Tibial nerve (tissue), 4 donors: ENCODE measurements at regions not wholly inside any gene's neighbourhood (a gene's known extent, or its start where the extent isn't known, plus 50 kb on each side); places are given as distances from the start of the nearest gene placed in this dataset.

Source experiments
- DNase-seq, 2 donors: peaks; one replicate each; pipeline ENCODE4 v3.0.0-alpha.2; 2019; ENCODE audit warnings: low spot score in 2 of 2
- H3K27ac ChIP-seq, 4 donors: fragments of 200-600 bp; sonication (generic) in 3 of 4; one replicate each; pipeline ENCODE4 v1.5.1; 2017 to 2019; ENCODE audit warnings: mild to moderate bottlenecking in 1 of 4
- H3K27me3 ChIP-seq, 2 donors: fragments of 200-600 bp; sonication (generic) in 1 of 2; one replicate each; pipeline versions ENCODE4 v1.5.1 to v1.6.0; 2017 to 2019
- H3K36me3 ChIP-seq, 3 donors: fragments of 200-600 bp; sonication (generic); one replicate each; pipeline ENCODE4 v1.5.1; 2018 to 2019
- H3K4me1 ChIP-seq, 4 donors: fragments of 200-600 bp; sonication (generic) in 3 of 4; one replicate each; pipeline ENCODE4 v1.5.1; 2017 to 2019
- H3K4me3 ChIP-seq, 4 donors: fragments of 200-600 bp; sonication (generic) in 3 of 4; one replicate each; pipeline ENCODE4 v1.5.1; 2017 to 2019; ENCODE audit warnings: mild to moderate bottlenecking in 1 of 4, moderate library complexity in 1 of 4
- H3K9me3 ChIP-seq, 4 donors: fragments of 200-600 bp; sonication (generic) in 3 of 4; one replicate each; pipeline ENCODE4 v1.5.1; 2017 to 2019
- CTCF ChIP-seq, 5 experiments: fragments of 200-600 bp in 3 of 5; fragments of 450-650 bp in 2 of 5; sonication (generic) in 3 of 5; IDR thresholded peaks; one replicate each; pipeline ENCODE4 v1.5.1; 2016 to 2019; ENCODE audit warnings: antibody characterized with exemption in 5 of 5, mild to moderate bottlenecking in 3 of 5, moderate library complexity in 2 of 5
- EP300 ChIP-seq, 2 donors: sonication (generic); formaldehyde crosslinking; IDR thresholded peaks; one replicate each; pipeline ENCODE4 v1.6.1; 2017; ENCODE audit warnings: antibody characterized with exemption in 2 of 2, mild to moderate bottlenecking in 1 of 2
- POLR2A ChIP-seq, 2 donors: fragments of 450-650 bp; IDR thresholded peaks; one replicate each; pipeline ENCODE4 v1.6.1; 2017; ENCODE audit warnings: antibody characterized with exemption in 2 of 2, mild to moderate bottlenecking in 2 of 2, moderate library complexity in 2 of 2
- WGBS, 2 donors: methylation state at CpG; one replicate each; pipeline ENCODE4 v1.1.5; 2018; 5-methylcytosine and 5-hydroxymethylcytosine counted together

GRCh38 chr6:134821928-134822864 lies 127.7 kb downstream of the ALDH8A1 start:
- 68 to 71% methylated on average over 10 of the region's 10 CpGs for WGBS, 2 donors
- H3K4me1 ChIP-seq: peaks cover 0 to 13% (median 0%) of the 10 kb centered on the region in 4 donors
- no peak for DNase-seq
- H3K4me3 ChIP-seq: no peak overlapping the region
- H3K9me3 ChIP-seq: no peaks in the 10 kb centered on the region
- H3K27ac ChIP-seq: peak overlapping the region in 1 of 4 donors; percentile 24
- H3K27me3 ChIP-seq: no peaks in the 10 kb centered on the region
- no peaks in the 10 kb centered on the region for H3K36me3 ChIP-seq
- no peak for TF ChIP-seq POLR2A (IDR thresholded peaks at IDR 0.05)
- no peak for TF ChIP-seq EP300 (IDR thresholded peaks at IDR 0.05)
- TF ChIP-seq CTCF (IDR thresholded peaks at IDR 0.05): no peak

- no peaks in the 10 kb centered on the region for H3K27me3 ChIP-seq
- WGBS, 2 donors: 61 to 65% methylated on average over 4 of the region's 4 CpGs
- H3K4me3 ChIP-seq: no peak overlapping the region
- DNase-seq: no peak
- H3K9me3 ChIP-seq: no peaks in the 10 kb centered on the region
- TF ChIP-seq EP300 (IDR thresholded peaks at IDR 0.05): no peak
- TF ChIP-seq CTCF (IDR thresholded peaks at IDR 0.05): no peak
- TF ChIP-seq POLR2A (IDR thresholded peaks at IDR 0.05): no peak
- peak overlapping the region in 1 of 4 donors; percentile 24 for H3K27ac ChIP-seq
- H3K36me3 ChIP-seq: no peaks in the 10 kb centered on the region
- peaks cover 0 to 11% (median 0%) of the 10 kb centered on the region in 4 donors for H3K4me1 ChIP-seq
Measured at GRCh38 chr6:134821397-134821796, 128.5 kb downstream of the ALDH8A1 start.

- Histone ChIP-seq H3K4me3 (no peak overlapping the region), H3K4me1 (peaks cover 0 to 11% (median 0%) of the 10 kb centered on the region in 4 donors), H3K27me3 (no peaks in the 10 kb centered on the region), H3K9me3 (no peaks in the 10 kb centered on the region), H3K27ac (no peak overlapping the region), H3K36me3 (no peaks in the 10 kb centered on the region)
- WGBS, 2 donors: 87 to 92% methylated on average over 3 of the region's 3 CpGs
- TF ChIP-seq POLR2A (IDR thresholded peaks at IDR 0.05) (no peak), CTCF (IDR thresholded peaks at IDR 0.05) (no peak), EP300 (IDR thresholded peaks at IDR 0.05) (no peak)
- no peak for DNase-seq
Measured at GRCh38 chr6:134819863-134820800, 129.8 kb downstream of the ALDH8A1 start.

- H3K27me3 ChIP-seq: no peaks in the 10 kb centered on the region
- no peaks in the 10 kb centered on the region for H3K36me3 ChIP-seq
- H3K9me3 ChIP-seq: no peaks in the 10 kb centered on the region
- DNase-seq: no peak
- 87 to 98% methylated on average over 2 of the region's 2 CpGs for WGBS, 2 donors
- H3K4me3 ChIP-seq: no peak overlapping the region
- H3K4me1 ChIP-seq: peaks cover 0 to 11% (median 0%) of the 10 kb centered on the region in 4 donors
- no peak overlapping the region for H3K27ac ChIP-seq
- no peak for TF ChIP-seq EP300 (IDR thresholded peaks at IDR 0.05)
- TF ChIP-seq CTCF (IDR thresholded peaks at IDR 0.05): no peak
- no peak for TF ChIP-seq POLR2A (IDR thresholded peaks at IDR 0.05)
Measured at GRCh38 chr6:134819236-134819635, 130.7 kb downstream of the ALDH8A1 start.
